ENCODE measurements at regions not wholly inside any gene's neighbourhood (a gene's known extent, or its start where the extent isn't known, plus 50 kb on each side); places are given as distances from the start of the nearest gene placed in this dataset.

GRCh38 chr9:105835721-105836120, 141.4 kb downstream of the TMEM38B start:
- no peak overlapping the region for H3K4me3 ChIP-seq (ENCODE audit: low read depth, low read length)
- no peak for TF ChIP-seq CTCF (IDR thresholded peaks at IDR 0.05; ENCODE audit: insufficient read depth, low read depth, low read length, missing control alignments)
- no peak for DNase-seq (ENCODE audit: low read depth)

- H3K4me3 ChIP-seq (ENCODE audit: low read depth, low read length): no peak overlapping the region
- TF ChIP-seq CTCF (IDR thresholded peaks at IDR 0.05; ENCODE audit: insufficient read depth, low read depth, low read length, missing control alignments): no peak
- no peak for DNase-seq (ENCODE audit: low read depth)
Observed at GRCh38 chr9:105836936-105837660, 142.8 kb downstream of the TMEM38B start.

- no peak overlapping the region for H3K4me3 ChIP-seq (ENCODE audit: low read depth, low read length)
- no peak for TF ChIP-seq CTCF (IDR thresholded peaks at IDR 0.05; ENCODE audit: insufficient read depth, low read depth, low read length, missing control alignments)
- no peak for DNase-seq (ENCODE audit: low read depth)
Observed at GRCh38 chr9:105841562-105841961, 147.2 kb downstream of the TMEM38B start.

- DNase-seq (ENCODE audit: low read depth): peak; percentile 48
- no peak overlapping the region for H3K4me3 ChIP-seq (ENCODE audit: low read depth, low read length)
- TF ChIP-seq CTCF (IDR thresholded peaks at IDR 0.05; ENCODE audit: insufficient read depth, low read depth, low read length, missing control alignments): peak; percentile 71
Observed at GRCh38 chr9:105842023-105842644, 147.8 kb downstream of the TMEM38B start.

- TF ChIP-seq CTCF (IDR thresholded peaks at IDR 0.05; ENCODE audit: insufficient read depth, low read depth, low read length, missing control alignments): no peak
- DNase-seq (ENCODE audit: low read depth): no peak
- no peak overlapping the region for H3K4me3 ChIP-seq (ENCODE audit: low read depth, low read length)
Observed at GRCh38 chr9:105846825-105847224, 152.5 kb downstream of the TMEM38B start.

- no peak for TF ChIP-seq CTCF (IDR thresholded peaks at IDR 0.05; ENCODE audit: insufficient read depth, low read depth, low read length, missing control alignments)
- no peak for DNase-seq (ENCODE audit: low read depth)
- no peak overlapping the region for H3K4me3 ChIP-seq (ENCODE audit: low read depth, low read length)
Observed at GRCh38 chr9:105850852-105851500, 156.6 kb downstream of the TMEM38B start.

Measured in GM12865 (cell line).